ENCODE measurements at regions not wholly inside any gene's neighbourhood (a gene's known extent, or its start where the extent isn't known, plus 50 kb on each side); places are given as distances from the start of the nearest gene placed in this dataset.

DNA sequence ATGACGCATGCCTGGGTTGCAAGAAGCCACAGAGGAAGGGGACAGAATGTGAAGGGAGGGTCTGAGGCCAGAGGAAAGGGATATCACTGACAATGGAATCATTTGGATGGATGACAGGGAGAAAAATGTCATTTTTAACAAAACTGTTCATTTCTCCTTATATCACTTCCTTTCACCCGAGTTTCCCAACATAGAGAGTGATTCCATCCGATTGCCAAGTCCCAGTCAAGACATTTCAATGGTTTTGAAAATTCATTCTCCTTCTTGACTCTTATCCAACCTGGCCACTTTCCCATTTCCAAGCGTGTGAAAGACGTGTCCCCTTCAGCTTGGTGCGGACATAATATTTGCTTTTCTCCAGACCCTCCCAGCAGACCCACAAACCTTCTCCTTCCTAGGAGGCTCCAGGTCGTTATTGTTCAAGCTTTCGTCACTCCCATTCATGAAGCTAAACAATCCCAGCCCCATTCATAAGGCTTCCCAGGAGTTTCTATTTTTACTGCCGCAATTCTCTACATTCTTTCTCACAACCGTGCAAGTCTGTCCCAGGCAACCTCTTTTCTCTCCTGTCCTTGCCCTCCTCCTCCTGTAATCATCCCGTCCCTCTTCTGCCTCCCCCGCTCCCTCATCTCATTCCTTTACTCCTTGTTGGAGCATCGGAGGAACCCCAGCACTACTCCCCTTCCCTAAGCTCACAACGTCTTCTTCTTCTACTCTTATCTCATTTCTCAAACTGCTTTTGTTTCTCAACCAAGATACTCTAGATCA is 301.3 kb upstream of the KLF6 start:
- Histone ChIP-seq H3K4me3 (ENCODE audit: low read length) (no peak overlapping the region), H3K4me1 (ENCODE audit: insufficient read depth, low read length) (peaks cover 5% of the 10 kb centered on the region), H3K27me3 (ENCODE audit: insufficient read depth, low read length) (no peaks in the 10 kb centered on the region), H3K9me3 (ENCODE audit: low read depth, low read length) (no peaks in the 10 kb centered on the region)

DNA sequence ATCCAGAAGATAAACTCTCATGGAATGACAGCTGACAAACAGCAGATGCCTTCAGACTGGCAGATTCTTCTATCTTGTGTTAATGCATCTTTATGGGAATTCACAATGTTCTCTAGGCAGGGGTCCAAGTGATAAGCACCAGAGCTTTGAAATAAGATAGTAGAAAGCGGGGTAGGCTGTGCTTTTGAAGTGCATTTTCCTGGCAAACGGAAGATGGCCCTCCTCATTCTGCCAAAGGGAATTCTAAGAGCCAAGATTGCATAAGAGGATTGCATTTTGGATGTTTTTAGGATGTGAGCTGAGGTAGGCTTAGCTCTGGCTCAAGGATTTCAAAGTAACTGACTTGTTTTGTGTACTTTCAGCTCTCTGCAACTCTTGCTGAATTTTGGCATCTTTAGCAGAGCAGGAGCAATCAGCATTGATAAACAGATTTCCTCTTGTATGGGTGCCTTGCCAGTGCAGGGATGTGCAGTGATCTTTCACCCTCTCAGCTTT is 298.5 kb upstream of the KLF6 start:
- Histone ChIP-seq H3K4me1 (ENCODE audit: insufficient read depth, low read length) (peaks cover 27% of the 10 kb centered on the region), H3K9me3 (ENCODE audit: low read depth, low read length) (no peaks in the 10 kb centered on the region), H3K27me3 (ENCODE audit: insufficient read depth, low read length) (no peaks in the 10 kb centered on the region), H3K4me3 (ENCODE audit: low read length) (no peak overlapping the region)

DNA sequence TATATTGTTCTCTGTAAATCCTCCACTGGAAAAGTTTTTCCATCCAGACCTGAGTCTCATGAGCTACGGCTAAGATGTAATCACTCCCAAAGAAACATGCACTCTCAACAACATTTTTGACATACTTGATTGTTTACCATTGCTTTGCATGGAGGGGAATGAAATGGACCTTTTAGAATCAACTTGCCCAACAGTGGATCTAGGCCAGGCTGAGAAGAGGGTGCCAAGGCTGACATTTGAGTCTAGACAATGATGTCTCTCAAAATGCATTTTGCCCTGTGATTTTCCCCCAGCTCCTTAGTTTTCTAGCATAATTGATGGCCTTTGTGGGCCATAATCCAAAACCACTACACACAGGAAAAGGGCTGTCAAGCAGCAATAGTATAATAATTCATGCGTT is 297.9 kb upstream of the KLF6 start:
- H3K27me3 ChIP-seq (ENCODE audit: insufficient read depth, low read length) = no peaks in the 10 kb centered on the region
- peaks cover 30% of the 10 kb centered on the region for H3K4me1 ChIP-seq (ENCODE audit: insufficient read depth, low read length)
- no peaks in the 10 kb centered on the region for H3K9me3 ChIP-seq (ENCODE audit: low read depth, low read length)
- H3K4me3 ChIP-seq (ENCODE audit: low read length) = no peak overlapping the region

DNA sequence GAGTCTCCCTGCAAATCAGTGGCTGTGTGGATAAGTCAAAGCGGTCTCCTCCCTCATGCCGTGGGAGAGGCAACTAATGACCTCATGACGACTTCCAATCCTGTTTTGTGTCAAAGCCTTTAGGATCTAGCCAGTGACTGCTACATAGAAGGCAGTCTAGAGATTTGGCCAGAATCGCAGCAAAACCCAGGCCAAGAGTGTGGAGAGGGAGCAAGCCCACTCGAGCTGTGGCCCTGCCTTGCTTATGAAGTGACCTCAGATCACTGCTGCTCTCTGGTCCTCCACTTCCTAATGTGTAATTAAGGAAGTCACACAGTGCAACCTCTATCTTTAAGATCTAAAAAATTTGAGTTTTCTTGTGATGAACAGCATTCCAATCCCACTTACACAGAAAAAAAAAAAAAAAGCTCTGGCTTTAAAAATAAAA is 296.7 kb upstream of the KLF6 start:
- Histone ChIP-seq H3K9me3 (ENCODE audit: low read depth, low read length) (no peaks in the 10 kb centered on the region), H3K4me3 (ENCODE audit: low read length) (no peak overlapping the region), H3K4me1 (ENCODE audit: insufficient read depth, low read length) (peaks cover 30% of the 10 kb centered on the region), H3K27me3 (ENCODE audit: insufficient read depth, low read length) (no peaks in the 10 kb centered on the region)

DNA sequence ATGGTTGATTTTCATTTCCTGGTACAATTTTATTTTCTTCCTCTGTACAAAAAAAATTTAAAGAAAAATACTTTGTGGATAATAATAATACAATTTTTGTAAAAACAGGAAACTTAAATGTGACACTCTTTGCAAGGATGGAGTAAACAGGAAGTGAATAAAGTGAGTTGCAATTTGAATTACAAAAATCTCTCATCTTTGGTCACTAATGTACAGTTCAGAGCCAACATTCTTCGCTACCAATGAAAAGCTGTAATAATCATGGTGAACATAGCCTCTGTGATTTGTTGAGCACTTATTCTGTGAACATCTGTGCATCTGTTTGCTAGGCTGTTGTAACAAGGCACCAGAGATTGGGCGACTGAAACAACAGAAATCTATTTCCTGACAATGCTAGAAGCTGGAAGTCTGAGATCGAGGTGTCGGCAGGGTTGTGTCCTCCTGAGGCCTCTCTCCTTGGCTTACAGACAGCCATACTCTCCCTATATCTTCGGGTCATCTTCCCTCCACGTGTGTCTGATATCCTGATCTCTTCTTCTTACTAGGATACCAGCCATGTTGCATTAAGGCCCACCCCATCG is 295.3 kb upstream of the KLF6 start:
- Histone ChIP-seq H3K4me1 (ENCODE audit: insufficient read depth, low read length) (peaks cover 30% of the 10 kb centered on the region), H3K4me3 (ENCODE audit: low read length) (no peak overlapping the region)

DNA sequence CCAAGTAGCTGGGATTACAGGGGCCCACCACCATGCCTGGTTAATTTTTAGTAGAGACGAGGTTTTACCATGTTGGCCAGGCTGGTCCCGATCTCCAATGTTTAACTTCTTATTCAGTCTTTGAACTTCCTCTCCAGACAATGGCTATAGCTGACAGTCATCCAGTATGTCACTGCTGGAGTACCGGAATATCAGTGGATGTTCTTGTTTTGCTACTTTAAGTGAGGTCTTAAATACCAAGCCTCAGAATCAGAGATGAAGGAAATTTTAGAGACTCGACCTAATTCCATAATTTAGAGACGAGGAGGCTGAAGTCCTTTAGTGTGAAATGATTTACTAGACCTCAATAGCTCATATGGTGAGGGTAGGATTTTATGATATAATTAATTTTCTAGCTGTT is 294.8 kb upstream of the KLF6 start:
- peaks cover 30% of the 10 kb centered on the region for H3K4me1 ChIP-seq (ENCODE audit: insufficient read depth, low read length)
- H3K9me3 ChIP-seq (ENCODE audit: low read depth, low read length) = no peaks in the 10 kb centered on the region
- no peaks in the 10 kb centered on the region for H3K27me3 ChIP-seq (ENCODE audit: insufficient read depth, low read length)
- H3K4me3 ChIP-seq (ENCODE audit: low read length) = no peak overlapping the region

More for the DNA sequence above, 295.3 kb upstream of the KLF6 start:
- H3K9me3 ChIP-seq (ENCODE audit: low read depth, low read length) = no peaks in the 10 kb centered on the region
- no peaks in the 10 kb centered on the region for H3K27me3 ChIP-seq (ENCODE audit: insufficient read depth, low read length)

DNA sequence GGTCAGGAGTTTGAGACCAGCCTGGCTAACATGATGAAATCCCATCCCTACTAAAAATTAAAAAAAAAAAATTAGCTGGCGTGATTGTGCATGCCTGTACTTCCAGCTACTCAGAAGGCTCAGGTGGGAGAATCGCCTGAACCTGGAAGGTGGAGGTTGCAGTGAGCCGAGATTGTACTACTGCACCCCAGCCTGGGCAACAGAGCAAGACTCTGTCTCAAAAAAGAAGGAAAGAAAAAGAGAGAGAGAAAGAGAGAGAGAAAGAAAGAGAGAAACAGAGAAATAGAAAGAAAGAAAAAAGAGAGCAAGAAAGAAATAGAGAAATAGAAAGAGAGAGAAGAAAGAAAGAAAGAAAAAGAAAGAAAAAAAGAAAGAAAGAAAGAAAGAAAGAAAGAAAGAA is 292.8 kb upstream of the KLF6 start:
- no peaks in the 10 kb centered on the region for H3K9me3 ChIP-seq (ENCODE audit: low read depth, low read length)

DNA sequence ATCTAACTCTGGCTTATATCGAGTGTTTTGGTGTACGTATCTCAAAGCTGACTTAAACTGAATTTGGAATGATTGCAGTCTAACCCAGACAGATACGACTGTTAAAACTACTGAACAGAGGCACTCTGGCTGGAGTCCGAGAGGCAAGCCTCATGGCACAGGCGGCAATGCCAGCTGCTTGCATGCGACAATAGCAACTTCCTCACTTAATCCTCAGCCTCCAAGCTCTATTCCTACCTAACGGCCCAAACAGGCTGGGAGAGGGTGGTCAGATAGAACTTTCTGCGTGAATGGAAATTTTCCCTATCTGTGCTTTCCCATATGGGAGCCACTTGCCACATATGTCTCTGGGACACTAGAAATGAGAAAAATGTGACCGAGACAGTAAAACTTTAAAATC is 292.0 kb upstream of the KLF6 start:
- Histone ChIP-seq H3K4me3 (ENCODE audit: low read length) (no peak overlapping the region), H3K9me3 (ENCODE audit: low read depth, low read length) (no peaks in the 10 kb centered on the region), H3K4me1 (ENCODE audit: insufficient read depth, low read length) (peaks cover 34% of the 10 kb centered on the region), H3K27me3 (ENCODE audit: insufficient read depth, low read length) (no peaks in the 10 kb centered on the region)

More for the DNA sequence above, 292.8 kb upstream of the KLF6 start:
- Histone ChIP-seq H3K4me3 (ENCODE audit: low read length) (no peak overlapping the region), H3K4me1 (ENCODE audit: insufficient read depth, low read length) (peaks cover 34% of the 10 kb centered on the region), H3K27me3 (ENCODE audit: insufficient read depth, low read length) (no peaks in the 10 kb centered on the region)

DNA sequence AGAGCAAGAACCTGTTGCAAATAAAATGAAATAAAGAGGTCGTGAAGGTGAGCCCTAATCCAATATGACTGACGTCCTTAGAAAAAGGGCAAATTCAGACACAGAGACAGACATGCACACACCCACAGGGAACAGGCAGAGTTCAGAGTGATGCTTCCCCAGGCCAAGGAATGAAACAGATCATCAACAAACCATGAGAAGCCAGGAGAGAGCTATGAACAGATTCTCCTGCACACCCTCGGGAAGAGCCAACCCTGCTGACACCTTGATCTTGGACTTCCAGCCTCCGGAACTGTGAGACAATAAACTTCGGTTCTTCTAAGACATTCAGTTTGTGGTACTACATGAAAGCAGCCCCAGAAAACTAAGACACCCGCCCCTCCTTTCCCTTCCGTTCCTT is 290.4 kb upstream of the KLF6 start:
- H3K4me1 ChIP-seq (ENCODE audit: insufficient read depth, low read length) = peaks cover 20% of the 10 kb centered on the region
- no peak overlapping the region for H3K4me3 ChIP-seq (ENCODE audit: low read length)
- H3K27me3 ChIP-seq (ENCODE audit: insufficient read depth, low read length) = no peaks in the 10 kb centered on the region
- no peaks in the 10 kb centered on the region for H3K9me3 ChIP-seq (ENCODE audit: low read depth, low read length)

DNA sequence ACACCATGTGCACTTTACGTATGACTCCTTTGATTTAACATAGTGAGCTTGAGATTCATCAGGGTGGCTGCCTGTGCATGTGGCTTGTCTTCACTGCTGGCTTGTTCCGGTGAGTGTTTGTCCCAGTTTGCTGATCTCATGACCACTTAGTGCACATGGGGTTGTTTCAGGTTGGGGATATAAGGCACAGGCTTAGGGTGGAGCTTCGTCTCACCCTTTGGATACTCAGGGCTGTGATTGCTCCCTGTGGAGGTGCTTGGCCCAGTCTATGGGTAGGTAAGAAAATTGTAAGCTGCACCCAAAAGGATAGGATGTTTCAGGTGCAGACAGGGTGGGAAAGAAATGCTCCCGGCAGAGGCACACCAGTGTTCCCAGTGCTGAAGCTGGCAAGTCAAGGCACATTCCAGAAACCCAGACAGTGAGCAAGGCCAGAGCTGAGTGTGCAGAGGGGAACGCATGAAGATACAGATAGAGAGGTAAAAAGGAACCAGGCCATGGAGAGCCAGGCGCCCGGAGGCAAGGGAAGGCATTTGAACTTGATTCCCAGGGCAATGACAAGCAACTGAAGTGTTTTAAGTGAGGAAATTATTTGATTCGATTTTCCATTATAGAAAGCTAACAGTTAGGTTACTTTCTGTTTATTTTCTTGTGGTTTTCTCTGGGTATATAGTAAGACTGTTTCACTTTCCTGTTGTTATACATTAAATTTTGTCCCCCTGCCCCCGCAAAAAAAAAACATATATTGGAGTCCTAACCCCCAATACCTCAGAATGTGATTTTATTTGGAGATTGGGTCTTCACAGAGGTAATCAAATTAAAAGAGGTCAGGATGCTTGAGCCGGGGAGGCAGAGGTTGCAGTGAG is 289.8 kb upstream of the KLF6 start:
- H3K9me3 ChIP-seq (ENCODE audit: low read depth, low read length) = no peaks in the 10 kb centered on the region
- H3K27me3 ChIP-seq (ENCODE audit: insufficient read depth, low read length) = no peaks in the 10 kb centered on the region
- H3K4me1 ChIP-seq (ENCODE audit: insufficient read depth, low read length) = peaks cover 14% of the 10 kb centered on the region
- H3K4me3 ChIP-seq (ENCODE audit: low read length) = no peak overlapping the region

DNA sequence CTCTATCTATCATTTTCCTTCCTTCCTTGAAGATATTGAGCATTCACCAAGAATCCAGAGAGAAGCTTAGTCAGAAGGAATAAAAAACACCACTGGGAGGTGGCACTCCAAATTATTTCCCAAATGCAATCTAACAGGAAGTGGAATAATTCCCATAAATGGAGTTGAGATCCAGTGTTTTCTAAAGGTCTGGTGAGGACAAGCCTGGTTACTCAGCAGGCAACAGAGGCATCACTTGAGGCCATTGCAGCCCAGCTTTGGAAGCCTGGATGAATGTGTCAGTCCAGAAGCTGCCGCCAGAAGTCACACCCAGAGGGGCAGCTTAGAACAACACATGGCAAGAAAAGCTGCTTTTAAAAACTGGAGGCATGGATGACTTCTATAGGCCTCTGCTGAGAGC is 288.9 kb upstream of the KLF6 start:
- Histone ChIP-seq H3K4me1 (ENCODE audit: insufficient read depth, low read length) (peaks cover 7% of the 10 kb centered on the region), H3K9me3 (ENCODE audit: low read depth, low read length) (no peaks in the 10 kb centered on the region), H3K4me3 (ENCODE audit: low read length) (no peak overlapping the region), H3K27me3 (ENCODE audit: insufficient read depth, low read length) (no peaks in the 10 kb centered on the region)

DNA sequence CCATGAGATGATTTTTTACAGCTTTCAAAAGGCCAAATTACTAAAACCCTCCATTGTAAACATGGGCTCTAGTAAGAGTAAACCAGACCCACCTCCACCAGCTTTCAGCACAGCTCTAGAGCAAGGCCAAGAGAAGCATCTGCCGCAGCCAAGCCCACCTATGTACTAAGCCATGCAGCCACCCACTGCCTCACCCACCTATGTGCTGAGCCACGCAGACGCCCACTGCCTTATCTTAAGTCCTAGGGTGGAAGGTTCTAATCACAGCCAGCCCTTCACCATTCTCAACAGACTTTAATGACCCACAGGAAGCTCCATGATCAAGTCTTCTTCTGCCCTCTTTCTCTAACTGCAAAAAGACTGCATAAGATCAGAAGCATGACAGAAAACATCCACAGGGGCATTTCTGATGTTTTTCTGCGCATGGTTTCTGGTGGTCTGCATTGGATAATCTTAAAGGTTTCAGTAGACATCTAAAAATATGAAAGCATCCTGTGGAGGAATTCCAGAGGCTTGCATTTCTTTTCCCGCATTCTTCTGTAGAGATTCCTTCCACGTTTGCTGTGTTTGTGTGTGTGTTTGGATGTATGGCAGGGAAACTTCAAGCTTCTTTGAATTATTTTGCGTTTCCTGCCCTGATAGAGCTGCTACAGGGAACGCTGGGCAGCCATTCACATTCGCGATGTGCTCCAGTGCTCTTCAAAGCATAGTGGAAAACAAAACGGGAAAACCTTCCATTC is 286.1 kb upstream of the KLF6 start:
- Histone ChIP-seq H3K27me3 (ENCODE audit: insufficient read depth, low read length) (no peaks in the 10 kb centered on the region), H3K4me3 (ENCODE audit: low read length) (no peak overlapping the region), H3K9me3 (ENCODE audit: low read depth, low read length) (no peaks in the 10 kb centered on the region), H3K4me1 (ENCODE audit: insufficient read depth, low read length) (peaks cover 27% of the 10 kb centered on the region)

DNA sequence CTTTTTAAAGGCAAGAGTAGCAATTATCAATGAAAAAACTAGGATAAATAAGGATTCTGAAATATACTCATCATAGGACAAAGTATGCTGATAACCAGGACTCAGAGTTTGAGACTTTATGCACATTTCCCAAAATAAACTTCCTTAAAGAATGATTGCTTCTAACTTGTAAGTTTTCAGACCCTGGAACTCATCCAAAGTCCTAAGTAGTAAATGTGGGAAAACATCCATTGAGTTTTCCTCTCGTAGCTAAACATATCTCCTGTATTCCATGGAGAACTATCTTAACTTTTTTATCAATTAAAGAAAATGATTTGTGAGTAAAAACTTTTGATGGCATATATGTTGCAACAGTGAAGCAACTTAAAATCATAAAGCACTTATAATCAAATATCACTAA is 285.2 kb upstream of the KLF6 start:
- Histone ChIP-seq H3K4me3 (ENCODE audit: low read length) (no peak overlapping the region), H3K4me1 (ENCODE audit: insufficient read depth, low read length) (peaks cover 27% of the 10 kb centered on the region), H3K9me3 (ENCODE audit: low read depth, low read length) (no peaks in the 10 kb centered on the region), H3K27me3 (ENCODE audit: insufficient read depth, low read length) (no peaks in the 10 kb centered on the region)

DNA sequence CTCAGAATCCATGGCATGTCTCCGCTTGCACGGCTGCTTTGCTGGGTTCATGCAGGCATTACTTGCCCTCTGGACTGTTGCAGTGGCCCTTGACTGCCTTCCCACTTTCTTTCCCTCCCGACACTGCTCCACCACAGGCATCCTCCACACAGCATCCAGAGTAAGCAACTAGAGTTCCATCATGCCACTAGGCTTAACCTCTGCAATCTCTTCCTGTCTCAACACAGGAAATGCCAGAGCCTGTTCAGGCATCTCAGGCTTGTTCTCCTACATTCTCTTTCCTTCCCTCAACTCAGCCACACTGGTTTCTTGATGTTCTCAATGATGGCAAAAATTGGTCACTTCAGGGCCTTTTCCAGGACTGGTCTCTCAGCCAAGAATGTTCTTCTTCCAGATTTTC is 284.5 kb upstream of the KLF6 start:
- H3K9me3 ChIP-seq (ENCODE audit: low read depth, low read length) = no peaks in the 10 kb centered on the region
- H3K4me3 ChIP-seq (ENCODE audit: low read length) = no peak overlapping the region
- no peaks in the 10 kb centered on the region for H3K27me3 ChIP-seq (ENCODE audit: insufficient read depth, low read length)
- H3K4me1 ChIP-seq (ENCODE audit: insufficient read depth, low read length) = peaks cover 24% of the 10 kb centered on the region

DNA sequence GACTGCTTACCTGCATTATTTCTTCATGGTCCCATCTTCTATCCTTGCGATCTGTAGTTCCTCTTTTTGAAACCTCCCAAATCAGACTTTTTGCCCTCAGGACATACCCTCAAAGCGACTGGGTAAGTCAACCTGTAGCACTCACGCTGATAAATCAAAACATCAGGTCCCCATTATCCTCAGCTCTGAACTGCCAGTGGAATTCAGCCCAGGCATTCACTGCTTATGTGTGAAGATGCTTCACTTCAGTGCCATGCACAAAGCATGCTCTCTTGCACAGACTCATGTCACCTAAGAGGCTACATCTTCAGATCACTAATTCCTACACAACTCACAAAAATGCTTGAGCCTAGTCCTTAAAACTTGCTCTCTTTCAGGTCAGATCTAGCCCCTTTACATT is 283.6 kb upstream of the KLF6 start:
- Histone ChIP-seq H3K4me1 (ENCODE audit: insufficient read depth, low read length) (peaks cover 23% of the 10 kb centered on the region), H3K4me3 (ENCODE audit: low read length) (no peak overlapping the region), H3K9me3 (ENCODE audit: low read depth, low read length) (no peaks in the 10 kb centered on the region), H3K27me3 (ENCODE audit: insufficient read depth, low read length) (no peaks in the 10 kb centered on the region)

Data from mononuclear cell (primary cell).